IMR-90 (cell line): ENCODE measurements at regions not wholly inside any gene's neighbourhood (a gene's known extent, or its start where the extent isn't known, plus 50 kb on each side); places are given as distances from the start of the nearest gene placed in this dataset.

Experiments
- ATAC-seq: fragments of 200-7000 bp; cut with Tn5 transposase; 2 replicates; pipeline ENCODE4 v1.9.1; 2020; ENCODE audit warnings: low read depth, mild to moderate bottlenecking, moderate library complexity
- BruUV-seq: library from RNA; stranded (reverse); fragments of 400-500 nt; replicated peaks from 2 replicates; lab custom pipeline; 2021; lab: Mats Ljungman, UMichigan
- CTCF ChIA-PET: fragments of 300-600 bp; formaldehyde crosslinking; extraction: SDS; loops from one replicate; lab custom pipeline; 2021; ENCODE audit warnings: antibody characterized with exemption; lab: Yijun Ruan, JAX
- POLR2A ChIA-PET: fragments of 300-600 bp; sonication (Branson Sonifier 250); formaldehyde crosslinking; loops from one replicate; lab custom pipeline; 2022; ENCODE audit warnings: antibody characterized with exemption; ENCODE audit not compliant: unreplicated experiment; lab: Charles Lee
- DNase-seq: peaks from one replicate; pipeline ENCODE4 v3.0.0; 2013
- H2AFZ ChIP-seq: replicated peaks from 2 replicates; pipeline ENCODE3; 2013; ENCODE audit warnings: low read length, mild to moderate bottlenecking; ENCODE audit not compliant: poor library complexity
- H2AK5ac ChIP-seq: 2 replicates; pipeline ENCODE4 v1.6.1; 2013; ENCODE audit warnings: low read depth, low read length, inconsistent platforms
- H2AK9ac ChIP-seq: replicated peaks from 2 replicates; pipeline ENCODE3; 2013; ENCODE audit warnings: mild to moderate bottlenecking, low read depth, low read length, moderate library complexity; ENCODE audit not compliant: poor library complexity
- H2BK120ac ChIP-seq: 2 replicates; pipeline ENCODE4 v1.6.1; 2013; ENCODE audit warnings: low read depth, low read length, inconsistent platforms
- H2BK15ac ChIP-seq: 3 replicates; pipeline ENCODE4 v1.6.1; 2013; ENCODE audit warnings: low read depth, low read length, inconsistent platforms
- H2BK20ac ChIP-seq: 2 replicates; pipeline ENCODE4 v1.6.1; 2013; ENCODE audit warnings: low read depth, mild to moderate bottlenecking, inconsistent platforms, low read length, moderate library complexity
- H2BK5ac ChIP-seq: 2 replicates; pipeline ENCODE4 v1.6.1; 2013; ENCODE audit warnings: mild to moderate bottlenecking, low read depth, low read length, inconsistent platforms; ENCODE audit not compliant: poor library complexity, severe bottlenecking
- H3K14ac ChIP-seq: replicated peaks from 2 replicates; pipeline ENCODE4 v1.6.1; 2013; ENCODE audit warnings: low read depth, low read length, inconsistent platforms
- H3K18ac ChIP-seq: 2 replicates; pipeline ENCODE4 v1.6.1; 2013; ENCODE audit warnings: low read depth, low read length, control low read depth
- H3K23ac ChIP-seq: 2 replicates; pipeline ENCODE4 v1.6.1; 2013; ENCODE audit warnings: low read depth, low read length, inconsistent platforms
- H3K27ac ChIP-seq: 2 replicates; pipeline ENCODE4 v1.5.1; 2013; ENCODE audit warnings: mild to moderate bottlenecking, control low read depth, low read length; ENCODE audit not compliant: insufficient read depth
- H3K27me3 ChIP-seq: 2 replicates; pipeline ENCODE4 v1.6.1; 2013; ENCODE audit warnings: low read length; ENCODE audit not compliant: control insufficient read depth, insufficient read depth
- H3K36me3 ChIP-seq: 2 replicates; pipeline ENCODE4 v1.6.1; 2013; ENCODE audit warnings: low read length, mixed read lengths; ENCODE audit not compliant: control insufficient read depth, insufficient read depth
- H3K4ac ChIP-seq: 2 replicates; pipeline ENCODE4 v1.6.1; 2013; ENCODE audit warnings: low read depth, low read length, inconsistent platforms
- H3K4me1 ChIP-seq: 2 replicates; pipeline ENCODE4 v1.6.1; 2013; ENCODE audit warnings: low read length, mixed read lengths; ENCODE audit not compliant: control insufficient read depth, insufficient read depth
- H3K4me2 ChIP-seq: 2 replicates; pipeline ENCODE4 v1.6.1; 2013; ENCODE audit warnings: low read depth, mild to moderate bottlenecking, control low read depth, low read length, moderate library complexity
- H3K4me3 ChIP-seq: 2 replicates; pipeline ENCODE4 v1.5.1; 2013; ENCODE audit warnings: low read depth, mild to moderate bottlenecking, control low read depth, low read length, moderate library complexity; ENCODE audit not compliant: insufficient read depth
- H3K56ac ChIP-seq: 2 replicates; pipeline ENCODE4 v1.6.1; 2013; ENCODE audit warnings: low read length, inconsistent platforms; ENCODE audit not compliant: insufficient read depth; ENCODE audit errors: extremely low read depth
- H3K79me1 ChIP-seq, 2 experiments: 2 replicates each; pipeline ENCODE4 v1.6.1; 2013; ENCODE audit warnings: low read length in 2 of 2, inconsistent platforms in 1 of 2, low read depth in 1 of 2
- H3K9ac ChIP-seq: 2 replicates; pipeline ENCODE4 v1.6.1; 2013; ENCODE audit warnings: low read depth, low read length, control low read depth
- H3K9me1 ChIP-seq: 2 replicates; pipeline ENCODE4 v1.6.1; 2013; ENCODE audit warnings: low read length, inconsistent platforms; ENCODE audit not compliant: insufficient read depth
- H3K9me3 ChIP-seq: 2 replicates; pipeline ENCODE4 v1.6.1; 2013; ENCODE audit warnings: low read length; ENCODE audit not compliant: control insufficient read depth, insufficient read depth
- H4K20me1 ChIP-seq: 2 replicates; pipeline ENCODE4 v1.6.1; 2013; ENCODE audit warnings: low read length, inconsistent platforms; ENCODE audit not compliant: insufficient read depth
- H4K5ac ChIP-seq: 2 replicates; pipeline ENCODE4 v1.6.1; 2013; ENCODE audit warnings: mild to moderate bottlenecking, low read depth, low read length, control low read depth
- H4K8ac ChIP-seq, 2 experiments: 2 replicates each; pipeline ENCODE4 v1.6.1; 2013; ENCODE audit warnings: low read depth in 2 of 2, low read length in 2 of 2, control low read depth in 1 of 2, inconsistent platforms in 1 of 2
- H4K91ac ChIP-seq: 2 replicates; pipeline ENCODE4 v1.6.1; 2013; ENCODE audit warnings: low read depth, low read length, inconsistent platforms; ENCODE audit not compliant: insufficient read depth
- BHLHE40 ChIP-seq: fragments of 150-350 bp; IDR thresholded peaks from 2 replicates; pipeline ENCODE4 v1.6.1; 2016; ENCODE audit warnings: mild to moderate bottlenecking, low read depth, low read length
- CEBPB ChIP-seq: IDR thresholded peaks from 2 replicates; pipeline ENCODE4 v1.6.1; 2012; ENCODE audit warnings: low read depth, low read length, improper control_type of control experiment
- CHD1 ChIP-seq: IDR thresholded peaks from 2 replicates; pipeline ENCODE4 v1.6.1; 2012; ENCODE audit warnings: low read depth, low read length, improper control_type of control experiment
- CTCF ChIP-seq: conservative IDR thresholded peaks from 2 replicates; pipeline ENCODE4 v1.5.1; 2012; ENCODE audit warnings: mild to moderate bottlenecking, low read depth, low read length, improper control_type of control experiment
- ELK1 ChIP-seq: fragments of 150-350 bp; IDR thresholded peaks from 2 replicates; pipeline ENCODE4 v1.6.1; 2016; ENCODE audit warnings: low read depth, mild to moderate bottlenecking, low read length, moderate library complexity, borderline replicate concordance
- FOS ChIP-seq: fragments of 150-350 bp; IDR thresholded peaks from 2 replicates; pipeline ENCODE4 v1.6.1; 2016; ENCODE audit warnings: low read depth, low read length
- MAFK ChIP-seq: IDR thresholded peaks from 2 replicates; pipeline ENCODE4 v1.6.1; 2012; ENCODE audit warnings: low read depth, low read length, improper control_type of control experiment
- MAZ ChIP-seq: IDR thresholded peaks from 2 replicates; pipeline ENCODE4 v1.6.1; 2012; ENCODE audit warnings: low read depth, mild to moderate bottlenecking, low read length, improper control_type of control experiment, moderate library complexity, borderline replicate concordance
- MXI1 ChIP-seq: IDR thresholded peaks from 2 replicates; pipeline ENCODE4 v1.6.1; 2012; ENCODE audit warnings: low read depth, mild to moderate bottlenecking, low read length, moderate library complexity, borderline replicate concordance
- NFE2L2 ChIP-seq: fragments of 150-350 bp; IDR thresholded peaks from 2 replicates; pipeline ENCODE4 v1.6.1; 2016; ENCODE audit warnings: low read depth, mild to moderate bottlenecking, low read length
- POLR2A ChIP-seq: IDR thresholded peaks from 2 replicates; pipeline ENCODE4 v1.6.1; 2012; ENCODE audit warnings: mild to moderate bottlenecking, low read depth, low read length
- RAD21 ChIP-seq: IDR thresholded peaks from 2 replicates; pipeline ENCODE4 v1.6.1; 2012; ENCODE audit warnings: low read length, improper control_type of control experiment
- RCOR1 ChIP-seq: IDR thresholded peaks from 2 replicates; pipeline ENCODE4 v1.6.1; 2012; ENCODE audit warnings: mild to moderate bottlenecking, low read length, improper control_type of control experiment; ENCODE audit not compliant: insufficient replicate concordance
- RFX5 ChIP-seq: IDR thresholded peaks from 2 replicates; pipeline ENCODE4 v1.8.0; 2012; ENCODE audit warnings: low read depth, mild to moderate bottlenecking, low read length, moderate library complexity
- SMC3 ChIP-seq: fragments of 150-350 bp; IDR thresholded peaks from 2 replicates; pipeline ENCODE4 v1.6.1; 2016; ENCODE audit warnings: low read depth, mild to moderate bottlenecking, antibody characterized with exemption, low read length, moderate library complexity
- USF2 ChIP-seq: fragments of 150-350 bp; IDR thresholded peaks from 2 replicates; pipeline ENCODE4 v1.6.1; 2017; ENCODE audit warnings: mild to moderate bottlenecking, antibody characterized with exemption, low read length, low read depth
- dilution Hi-C: fragments of 300-500 bp; cut with HindIII; formaldehyde crosslinking; loops from one replicate; pipeline ENCODE4 v1.14.3; 2018; ENCODE audit warnings: low sequenced_read_pairs; ENCODE audit not compliant: unreplicated experiment
- in situ Hi-C: fragments of 300-500 bp; cut with MboI; formaldehyde crosslinking; loops from 3 replicates; pipeline ENCODE4 v1.14.3; 2019; ENCODE audit warnings: low sequenced_read_pairs, inconsistent platforms, mixed read lengths
- intact Hi-C: fragments of 100-400 bp; cut with micrococcal nuclease; formaldehyde crosslinking; loops from 2 replicates; pipeline ENCODE4 v1.10.0; 2022

DNA sequence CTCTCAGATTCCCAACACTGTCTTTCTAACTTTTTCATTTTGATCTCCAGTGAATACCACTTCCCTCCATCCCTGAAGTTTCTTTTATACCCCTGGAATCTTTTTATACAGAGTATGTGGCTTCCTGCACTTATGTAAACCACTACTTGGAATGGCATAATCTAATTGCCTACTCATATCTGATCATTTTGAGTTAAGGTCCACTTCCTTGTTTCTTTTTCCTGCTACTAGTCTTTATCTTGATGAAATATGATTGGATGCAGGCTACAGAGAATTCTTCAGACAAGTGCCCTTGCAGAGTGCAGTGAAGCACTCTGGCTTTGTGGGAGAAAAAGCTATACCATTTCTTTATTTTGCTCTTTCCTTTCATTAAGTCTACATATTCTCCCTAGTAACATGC, 325.3 kb upstream of the ADAMTS5 start:
- no peak overlapping the region; the same call in 1 of the 2 replicates for H3K4ac ChIP-seq
- H3K9me3 ChIP-seq, result no peaks in the 10 kb centered on the region
- DNase-seq, result no peak
- intact Hi-C loops (no loop called here), in situ Hi-C loops (no loop called here), dilution Hi-C loops (no loop called here)
- H2BK15ac ChIP-seq, result peak overlapping the region; percentile 25; the same call in 1 of the 3 replicates
- H3K9ac ChIP-seq, result no peak overlapping the region
- H3K23ac ChIP-seq, result no peak overlapping the region
- no peak overlapping the region for H3K14ac ChIP-seq
- no peak overlapping the region for H2AK9ac ChIP-seq
- H3K4me2 ChIP-seq, result no peak overlapping the region
- H2AFZ ChIP-seq, result no peak overlapping the region
- no peak overlapping the region for H3K56ac ChIP-seq
- H3K18ac ChIP-seq, result no peak overlapping the region
- BruUV-seq, result no TSS peak
- ATAC-seq, result no peak
- POLR2A ChIA-PET, result no interaction called here
- H4K5ac ChIP-seq, result no peak overlapping the region
- no peak overlapping the region for H2BK20ac ChIP-seq
- no peak overlapping the region; a peak in 1 of 4 replicates for H4K8ac ChIP-seq
- peak overlapping the region; percentile 42; the same call in 1 of the 2 replicates for H2BK120ac ChIP-seq
- H3K4me3 ChIP-seq, result no peak overlapping the region
- peaks cover 1% of the 10 kb centered on the region; the same call in 1 of the 2 replicates for H3K4me1 ChIP-seq
- H4K91ac ChIP-seq, result no peak overlapping the region
- TF ChIP-seq USF2 (no peak), MXI1 (no peak), MAFK (no peak), CHD1 (no peak), RAD21 (no peak), FOS (no peak), CTCF (no peak), POLR2A (no peak), SMC3 (no peak), CEBPB (no peak), BHLHE40 (no peak), MAZ (no peak), RFX5 (no peak), RCOR1 (no peak), ELK1 (no peak), NFE2L2 (no peak)
- no peak overlapping the region for H2BK5ac ChIP-seq
- no peak overlapping the region for H2AK5ac ChIP-seq
- H3K27ac ChIP-seq, result no peak overlapping the region
- H3K79me1 ChIP-seq, result no peaks in the 10 kb centered on the region
- H3K27me3 ChIP-seq, result no peaks in the 10 kb centered on the region
- CTCF ChIA-PET, result no interaction called here
- no peaks in the 10 kb centered on the region for H3K36me3 ChIP-seq
- no peaks in the 10 kb centered on the region for H4K20me1 ChIP-seq
- no peaks in the 10 kb centered on the region for H3K9me1 ChIP-seq
